ENCODE measurements at regions not wholly inside any gene's neighbourhood (a gene's known extent, or its start where the extent isn't known, plus 50 kb on each side); places are given as distances from the start of the nearest gene placed in this dataset.

GRCh38 chr9:99549441-99549840, 272.2 kb upstream of the NR4A3 start:
- TF ChIP-seq, protein P1, sequence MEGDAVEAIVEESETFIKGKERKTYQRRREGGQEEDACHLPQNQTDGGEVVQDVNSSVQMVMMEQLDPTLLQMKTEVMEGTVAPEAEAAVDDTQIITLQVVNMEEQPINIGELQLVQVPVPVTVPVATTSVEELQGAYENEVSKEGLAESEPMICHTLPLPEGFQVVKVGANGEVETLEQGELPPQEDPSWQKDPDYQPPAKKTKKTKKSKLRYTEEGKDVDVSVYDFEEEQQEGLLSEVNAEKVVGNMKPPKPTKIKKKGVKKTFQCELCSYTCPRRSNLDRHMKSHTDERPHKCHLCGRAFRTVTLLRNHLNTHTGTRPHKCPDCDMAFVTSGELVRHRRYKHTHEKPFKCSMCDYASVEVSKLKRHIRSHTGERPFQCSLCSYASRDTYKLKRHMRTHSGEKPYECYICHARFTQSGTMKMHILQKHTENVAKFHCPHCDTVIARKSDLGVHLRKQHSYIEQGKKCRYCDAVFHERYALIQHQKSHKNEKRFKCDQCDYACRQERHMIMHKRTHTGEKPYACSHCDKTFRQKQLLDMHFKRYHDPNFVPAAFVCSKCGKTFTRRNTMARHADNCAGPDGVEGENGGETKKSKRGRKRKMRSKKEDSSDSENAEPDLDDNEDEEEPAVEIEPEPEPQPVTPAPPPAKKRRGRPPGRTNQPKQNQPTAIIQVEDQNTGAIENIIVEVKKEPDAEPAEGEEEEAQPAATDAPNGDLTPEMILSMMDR (conservative IDR thresholded peaks at IDR 0.05; ENCODE audit: low read length): no peak
- no peak overlapping the region for H3K4me3 ChIP-seq (ENCODE audit: low read length)
- no peak for DNase-seq (ENCODE audit: low read depth)

- no peak for DNase-seq (ENCODE audit: low read depth)
- TF ChIP-seq, protein P1 (conservative IDR thresholded peaks at IDR 0.05; ENCODE audit: low read length): no peak
- H3K4me3 ChIP-seq (ENCODE audit: low read length): no peak overlapping the region
These were observed 265.9 kb upstream of the NR4A3 start for GRCh38 chr9:99555792-99556191.

DNA sequence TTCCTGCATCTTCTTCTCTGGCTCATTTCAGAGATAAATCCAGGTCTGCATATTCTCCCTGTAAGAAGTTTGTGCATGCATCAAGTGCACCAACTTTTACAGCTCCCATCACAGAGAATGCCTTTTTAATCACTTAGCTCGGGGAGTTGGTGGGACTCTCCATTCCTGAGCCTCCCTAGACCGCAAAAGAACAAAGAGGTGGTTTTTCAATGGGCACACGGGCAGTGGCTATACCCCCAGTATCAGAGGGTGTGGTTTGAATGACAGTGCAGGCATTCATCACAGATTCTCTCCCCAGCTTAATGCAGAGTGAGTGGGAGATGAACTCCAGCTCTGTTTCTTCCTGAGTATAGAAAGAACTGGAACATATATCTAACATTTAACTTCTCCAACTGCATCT, 264.7 kb upstream of the NR4A3 start:
- TF ChIP-seq, protein P1 (conservative IDR thresholded peaks at IDR 0.05; ENCODE audit: low read length): no peak
- no peak overlapping the region for H3K4me3 ChIP-seq (ENCODE audit: low read length)
- no peak for DNase-seq (ENCODE audit: low read depth)

DNA sequence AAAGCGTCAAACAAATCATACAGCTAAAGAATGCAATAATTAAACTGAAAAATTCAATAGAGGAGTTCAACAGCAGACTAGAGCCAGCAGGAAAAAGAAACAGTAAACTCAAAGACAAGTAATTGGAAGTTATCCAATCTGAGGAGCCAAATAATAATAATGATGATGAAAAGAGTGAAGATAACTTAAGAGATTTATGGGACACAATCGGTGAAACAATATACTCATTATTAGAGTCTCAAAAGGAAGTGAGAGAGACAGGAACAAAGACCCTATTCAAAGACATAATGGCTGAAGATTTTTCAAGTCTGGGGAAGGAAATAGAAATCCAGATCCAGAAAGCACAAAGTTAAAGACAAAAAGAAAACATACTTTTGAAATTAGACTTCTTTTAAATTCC, 263.9 kb upstream of the NR4A3 start:
- DNase-seq (ENCODE audit: low read depth): no peak
- TF ChIP-seq, protein P1 (conservative IDR thresholded peaks at IDR 0.05; ENCODE audit: low read length): no peak
- no peak overlapping the region for H3K4me3 ChIP-seq (ENCODE audit: low read length)

- TF ChIP-seq, protein P1 (conservative IDR thresholded peaks at IDR 0.05; ENCODE audit: low read length): no peak
- H3K4me3 ChIP-seq (ENCODE audit: low read length): no peak overlapping the region
- no peak for DNase-seq (ENCODE audit: low read depth)
These were observed 261.9 kb upstream of the NR4A3 start for GRCh38 chr9:99559776-99560175.

DNA sequence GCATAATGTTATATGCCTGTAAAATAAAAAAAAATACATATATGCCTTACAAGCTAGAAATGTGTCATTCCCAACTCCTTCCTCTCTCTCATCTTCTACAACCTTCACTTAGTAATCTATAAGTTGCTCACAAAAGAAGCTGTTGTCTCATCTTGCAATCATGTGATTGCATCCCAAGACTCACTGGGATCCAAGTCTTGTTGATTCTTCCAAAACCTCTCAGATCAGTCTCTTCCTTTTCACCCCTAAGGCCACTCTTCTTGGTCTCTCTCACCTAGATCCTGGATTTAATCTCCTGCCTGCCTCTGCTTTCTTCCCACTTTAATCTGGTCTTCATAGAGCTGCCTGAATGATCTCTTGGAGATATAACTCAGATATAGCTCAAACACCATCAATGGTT, 261.1 kb upstream of the NR4A3 start:
- no peak for DNase-seq (ENCODE audit: low read depth)
- TF ChIP-seq, protein P1 (conservative IDR thresholded peaks at IDR 0.05; ENCODE audit: low read length): no peak
- H3K4me3 ChIP-seq (ENCODE audit: low read length): no peak overlapping the region

DNA sequence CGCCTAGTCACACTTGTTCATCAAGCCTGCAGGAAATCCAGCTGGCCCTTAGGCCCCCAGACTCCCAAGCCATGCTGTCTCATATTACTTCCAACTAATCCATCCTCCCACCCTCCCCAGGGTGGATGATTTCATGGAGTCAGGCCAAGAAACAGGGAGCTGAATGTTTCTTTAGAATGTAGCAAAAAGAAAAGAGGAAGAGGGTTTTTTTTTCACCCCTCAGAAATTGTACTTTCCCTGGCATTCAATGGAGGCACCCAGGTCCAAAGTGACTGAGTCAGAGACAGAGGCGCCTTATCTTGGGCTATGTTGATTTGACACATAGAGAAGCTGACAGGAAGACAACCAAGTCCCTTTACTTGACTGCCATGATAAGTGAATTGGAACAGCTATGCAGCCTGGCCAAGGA, 260.2 kb upstream of the NR4A3 start:
- H3K4me3 ChIP-seq (ENCODE audit: low read length): no peak overlapping the region
- DNase-seq (ENCODE audit: low read depth): no peak
- TF ChIP-seq, protein P1 (conservative IDR thresholded peaks at IDR 0.05; ENCODE audit: low read length): no peak

Data from AG10803 (cell line).